NB4 (cell line): ENCODE measurements at regions not wholly inside any gene's neighbourhood (a gene's known extent, or its start where the extent isn't known, plus 50 kb on each side); places are given as distances from the start of the nearest gene placed in this dataset.

Experiments used
- POLR2A ChIP-seq: IDR thresholded peaks from 2 replicates; pipeline ENCODE4 v1.6.1; 2011; ENCODE audit warnings: mild to moderate bottlenecking; ENCODE audit not compliant: insufficient read length; ENCODE audit errors: extremely low read depth
- TF ChIP-seq, protein P1 (sequence below): IDR thresholded peaks from one replicate; pipeline ENCODE4 v1.5.1; 2012; ENCODE audit warnings: low read depth, low read length

DNA sequence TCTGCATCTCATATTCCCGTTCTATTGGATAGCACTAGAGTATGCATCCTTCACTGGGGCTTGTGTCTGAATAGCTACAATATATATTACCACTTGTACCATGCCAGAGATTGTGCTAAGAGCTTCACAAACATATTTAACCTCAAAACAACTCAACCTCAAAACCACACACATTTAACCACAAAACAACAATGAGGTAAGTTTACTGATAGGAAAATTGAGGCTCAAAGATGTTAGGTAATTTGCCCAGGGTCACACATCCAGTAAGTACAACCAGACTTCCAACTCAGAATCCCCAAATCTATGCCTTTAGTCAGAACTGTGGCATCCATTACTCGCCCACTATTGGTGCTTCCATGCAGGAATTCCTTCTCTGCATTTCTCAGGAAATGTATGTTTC, 220.0 kb downstream of the FAM43A start:
- no peak for TF ChIP-seq POLR2A
- TF ChIP-seq, protein P1, sequence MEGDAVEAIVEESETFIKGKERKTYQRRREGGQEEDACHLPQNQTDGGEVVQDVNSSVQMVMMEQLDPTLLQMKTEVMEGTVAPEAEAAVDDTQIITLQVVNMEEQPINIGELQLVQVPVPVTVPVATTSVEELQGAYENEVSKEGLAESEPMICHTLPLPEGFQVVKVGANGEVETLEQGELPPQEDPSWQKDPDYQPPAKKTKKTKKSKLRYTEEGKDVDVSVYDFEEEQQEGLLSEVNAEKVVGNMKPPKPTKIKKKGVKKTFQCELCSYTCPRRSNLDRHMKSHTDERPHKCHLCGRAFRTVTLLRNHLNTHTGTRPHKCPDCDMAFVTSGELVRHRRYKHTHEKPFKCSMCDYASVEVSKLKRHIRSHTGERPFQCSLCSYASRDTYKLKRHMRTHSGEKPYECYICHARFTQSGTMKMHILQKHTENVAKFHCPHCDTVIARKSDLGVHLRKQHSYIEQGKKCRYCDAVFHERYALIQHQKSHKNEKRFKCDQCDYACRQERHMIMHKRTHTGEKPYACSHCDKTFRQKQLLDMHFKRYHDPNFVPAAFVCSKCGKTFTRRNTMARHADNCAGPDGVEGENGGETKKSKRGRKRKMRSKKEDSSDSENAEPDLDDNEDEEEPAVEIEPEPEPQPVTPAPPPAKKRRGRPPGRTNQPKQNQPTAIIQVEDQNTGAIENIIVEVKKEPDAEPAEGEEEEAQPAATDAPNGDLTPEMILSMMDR, result no peak
